GM19455 (cell line): ENCODE measurements at regions not wholly inside any gene's neighbourhood (a gene's known extent, or its start where the extent isn't known, plus 50 kb on each side); places are given as distances from the start of the nearest gene placed in this dataset.
"Not testable (repeated sequence)": the region's sequence is repeated elsewhere in the genome, so short reads cannot be mapped to it uniquely, and the experiment has no call there.

ENCODE experiments used
- ATAC-seq: cut with Tn5 transposase; IDR thresholded peaks from one replicate; pipeline ENCODE4 v1.9.1; 2021; ENCODE audit not compliant: unreplicated experiment

- no peak for ATAC-seq
These were observed 150.9 kb downstream of the HS3ST3B1 start for GRCh38 chr17:14451729-14452191.

GRCh38 chr17:14448818-14449217 lies 147.9 kb downstream of the HS3ST3B1 start:
- ATAC-seq, result no peak

- ATAC-seq, result no peak
These were observed 145.9 kb downstream of the HS3ST3B1 start for GRCh38 chr17:14446825-14447224.

GRCh38 chr17:14444915-14445314 lies 144.0 kb downstream of the HS3ST3B1 start:
- ATAC-seq, result no peak

GRCh38 chr17:14442798-14443528 lies 142.1 kb downstream of the HS3ST3B1 start:
- ATAC-seq, result no peak

- ATAC-seq, result no peak
These were observed 136.3 kb downstream of the HS3ST3B1 start for GRCh38 chr17:14437176-14437575.

GRCh38 chr17:14436266-14436665 lies 135.4 kb downstream of the HS3ST3B1 start:
- no peak for ATAC-seq

- ATAC-seq, result no peak
These were observed 133.6 kb downstream of the HS3ST3B1 start for GRCh38 chr17:14434506-14434905.

- no peak for ATAC-seq
These were observed 131.2 kb downstream of the HS3ST3B1 start for GRCh38 chr17:14432079-14432478.

- ATAC-seq, result no peak
These were observed 128.2 kb downstream of the HS3ST3B1 start for GRCh38 chr17:14429084-14429483.

GRCh38 chr17:14428648-14429029 lies 127.8 kb downstream of the HS3ST3B1 start:
- ATAC-seq, result no peak

- no peak for ATAC-seq
These were observed 127.2 kb downstream of the HS3ST3B1 start for GRCh38 chr17:14427900-14428647.

- ATAC-seq, result not testable (repeated sequence)
These were observed 122.3 kb downstream of the HS3ST3B1 start for GRCh38 chr17:14423156-14423555.

- ATAC-seq, result no peak
These were observed 116.5 kb downstream of the HS3ST3B1 start for GRCh38 chr17:14417336-14417735.

- no peak for ATAC-seq
These were observed 108.4 kb downstream of the HS3ST3B1 start for GRCh38 chr17:14409292-14409691.

- ATAC-seq, result no peak
These were observed 106.7 kb downstream of the HS3ST3B1 start for GRCh38 chr17:14407541-14407940.

GRCh38 chr17:14405189-14405588 lies 104.3 kb downstream of the HS3ST3B1 start:
- no peak for ATAC-seq
